SK-N-SH (cell line): ENCODE measurements at regions not wholly inside any gene's neighbourhood (a gene's known extent, or its start where the extent isn't known, plus 50 kb on each side); places are given as distances from the start of the nearest gene placed in this dataset.

Experiments used
- CTCF ChIP-seq: fragments of 200-600 bp; sonication (generic); IDR thresholded peaks from 2 replicates; pipeline ENCODE4 v1.6.1; 2017; ENCODE audit warnings: antibody characterized with exemption, mild to moderate bottlenecking, moderate library complexity
- MAX ChIP-seq: IDR thresholded peaks from 2 replicates; pipeline ENCODE4 v1.4.0; 2012; ENCODE audit warnings: low read depth
- POLR2AphosphoS5 ChIP-seq: IDR thresholded peaks from 2 replicates; pipeline ENCODE4 v1.6.1; 2012; ENCODE audit warnings: low read depth, low read length

GRCh38 chr15:70249616-70250015 is 151.9 kb upstream of the TLE3 start:
- TF ChIP-seq POLR2AphosphoS5 = no peak
- no peak for TF ChIP-seq MAX
- no peak for TF ChIP-seq CTCF
